ENCODE measurements at regions not wholly inside any gene's neighbourhood (a gene's known extent, or its start where the extent isn't known, plus 50 kb on each side); places are given as distances from the start of the nearest gene placed in this dataset.
A peak's percentile ranks its signal among the peaks of the same experiment; 100 is the strongest.
"Not testable (repeated sequence)": the region's sequence is repeated elsewhere in the genome, so short reads cannot be mapped to it uniquely, and the experiment has no call there.

- DNase-seq, result no peak
Measured at GRCh38 chr1:102365071-102365470, 368.3 kb upstream of the OLFM3 start.

DNA sequence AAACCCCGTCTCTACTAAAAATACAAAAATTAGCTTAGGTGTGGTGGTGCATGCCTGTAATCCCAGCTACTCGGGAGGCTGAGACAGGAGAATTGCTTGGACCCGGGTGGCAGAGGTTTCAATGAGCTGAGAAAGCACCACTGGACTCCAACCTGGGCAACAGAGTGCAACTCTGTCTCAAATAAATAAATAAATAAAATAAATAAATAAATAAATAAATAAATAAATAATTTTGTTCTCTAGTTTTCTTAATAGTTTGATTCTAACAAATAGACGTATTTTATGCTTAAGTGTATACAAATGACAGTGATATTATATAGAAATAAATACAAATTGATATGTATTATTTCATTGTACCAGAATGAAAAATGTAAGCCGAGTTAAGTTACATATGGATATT, 339.9 kb upstream of the OLFM3 start:
- no peak for DNase-seq

DNA sequence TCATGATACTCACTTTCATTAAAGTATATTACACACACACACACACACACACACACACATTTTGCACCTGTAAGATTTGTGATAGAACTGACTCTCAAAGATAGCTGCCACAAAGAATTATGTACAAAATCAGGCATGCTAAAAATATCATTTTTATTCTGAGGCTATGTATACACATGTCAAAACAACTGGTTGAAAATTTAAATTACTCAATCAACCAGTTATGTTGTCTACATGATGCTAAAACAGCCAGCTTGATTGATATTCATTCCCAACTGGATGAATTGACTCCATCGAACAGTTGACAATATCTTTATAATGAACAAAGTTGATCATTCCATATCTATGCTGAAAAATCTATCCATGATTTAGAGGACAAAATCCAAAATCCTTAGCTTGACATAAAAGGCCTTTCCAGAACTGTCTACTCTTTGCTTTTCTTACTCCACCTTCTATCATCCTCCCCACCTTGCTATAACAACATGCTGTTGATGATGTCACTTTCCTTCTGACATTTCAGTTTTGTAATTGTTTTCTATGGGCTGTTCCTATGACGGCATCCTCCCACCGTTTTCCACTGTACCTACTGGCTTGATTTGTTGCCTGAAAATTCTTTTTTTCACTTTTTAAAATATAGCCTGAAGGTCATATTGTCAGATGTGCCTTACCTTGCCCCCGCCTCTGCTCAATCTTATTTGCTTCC, 321.5 kb upstream of the OLFM3 start:
- no peak for DNase-seq

- DNase-seq, result no peak
Measured at GRCh38 chr1:102315096-102315495, 318.4 kb upstream of the OLFM3 start.

- DNase-seq, result no peak
Measured at GRCh38 chr1:102296116-102296515, 299.4 kb upstream of the OLFM3 start.

GRCh38 chr1:102282955-102283354, 286.2 kb upstream of the OLFM3 start:
- DNase-seq, result no peak

DNA sequence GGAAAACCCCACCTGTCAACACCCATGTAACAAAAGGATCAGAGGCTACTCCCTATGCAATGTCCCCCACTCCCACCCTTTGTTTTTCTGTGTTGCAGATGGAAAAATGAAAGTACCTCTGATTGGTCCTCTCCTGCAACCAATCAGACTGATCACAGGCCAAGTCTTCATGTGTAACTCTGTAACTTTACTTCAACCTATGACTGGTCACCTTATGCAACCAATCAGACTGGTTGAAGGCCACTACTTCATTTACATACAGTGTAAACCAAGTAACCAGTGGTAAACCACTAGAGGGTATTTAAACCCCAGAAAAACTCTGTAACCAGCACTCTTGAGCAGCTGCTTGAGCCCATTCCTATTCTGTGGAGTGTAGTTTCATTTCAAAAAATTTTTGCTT, 266.3 kb upstream of the OLFM3 start:
- DNase-seq, result no peak

- no peak for DNase-seq
Measured at GRCh38 chr1:102252731-102253505, 256.2 kb upstream of the OLFM3 start.

DNA sequence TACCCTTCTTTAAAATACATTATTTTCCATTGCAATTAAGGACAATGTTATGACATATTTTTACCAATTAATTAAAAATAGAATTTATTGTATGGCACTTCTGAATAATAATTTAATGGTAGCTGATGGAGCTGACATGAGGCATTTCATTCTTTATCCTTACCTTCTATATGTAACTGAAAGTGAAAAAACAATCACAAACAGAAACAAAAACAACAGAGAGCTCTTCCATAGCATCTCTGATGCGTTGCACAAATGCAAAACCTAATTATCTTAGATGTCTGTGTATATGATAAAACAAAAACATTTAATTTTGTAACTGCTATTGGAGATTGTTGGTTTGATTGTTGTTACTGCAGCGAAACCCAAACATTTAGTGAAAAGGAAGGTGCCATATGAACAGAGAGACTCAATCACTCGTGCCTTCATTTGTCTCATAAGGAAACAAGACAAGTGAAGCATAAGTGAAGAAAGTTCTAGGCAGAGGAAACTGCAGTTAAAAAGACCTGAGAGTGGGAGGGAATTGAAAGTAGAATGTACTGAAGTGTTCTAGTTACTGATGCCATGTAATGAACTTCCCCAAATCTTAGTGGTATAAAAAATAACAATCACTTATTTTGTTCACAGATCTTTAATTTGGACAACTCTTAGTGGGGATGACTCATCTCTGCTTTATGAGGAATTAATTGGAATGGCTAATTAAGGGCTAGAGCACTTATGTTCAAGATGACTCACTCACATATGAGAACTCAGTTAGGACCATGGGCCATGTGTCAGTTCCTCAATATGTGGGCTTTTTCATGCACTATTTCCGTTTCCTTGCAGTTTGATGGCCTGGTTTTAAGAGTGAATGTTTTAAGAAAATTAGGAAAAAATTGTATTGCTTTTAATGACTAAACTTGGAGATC, 245.0 kb upstream of the OLFM3 start:
- DNase-seq, result no peak

- no peak for DNase-seq
Measured at GRCh38 chr1:102239247-102239646, 242.5 kb upstream of the OLFM3 start.

- no peak for DNase-seq
Measured at GRCh38 chr1:102234753-102235359, 238.1 kb upstream of the OLFM3 start.

- DNase-seq, result no peak
Measured at GRCh38 chr1:102219463-102219862, 222.7 kb upstream of the OLFM3 start.

DNA sequence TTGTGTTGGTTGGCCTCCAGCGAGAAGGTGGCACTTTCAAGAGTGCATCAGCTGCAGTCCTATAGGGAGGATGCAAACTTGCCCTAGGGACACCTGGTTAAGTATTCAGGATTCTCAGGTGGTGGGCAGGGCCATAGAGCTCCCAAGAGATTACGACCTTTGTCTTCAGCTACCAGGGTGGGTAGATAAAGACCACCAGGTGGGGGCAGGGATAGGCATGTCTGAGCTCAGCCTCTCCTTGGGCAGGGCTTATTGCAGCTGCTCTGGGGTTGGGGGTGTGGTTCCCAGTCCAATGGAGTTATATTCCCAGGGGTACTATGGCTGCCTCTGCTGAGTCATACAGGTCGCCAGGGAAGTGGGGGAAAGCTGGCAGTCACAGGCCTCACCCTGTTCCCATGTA, 214.2 kb upstream of the OLFM3 start:
- not testable (repeated sequence) for DNase-seq

- peak; percentile 65 for DNase-seq
Measured at GRCh38 chr1:102191723-102192122, 195.0 kb upstream of the OLFM3 start.

GRCh38 chr1:102190429-102190828, 193.7 kb upstream of the OLFM3 start:
- DNase-seq, result no peak

- DNase-seq, result no peak
Measured at GRCh38 chr1:102186536-102186935, 189.8 kb upstream of the OLFM3 start.

DNA sequence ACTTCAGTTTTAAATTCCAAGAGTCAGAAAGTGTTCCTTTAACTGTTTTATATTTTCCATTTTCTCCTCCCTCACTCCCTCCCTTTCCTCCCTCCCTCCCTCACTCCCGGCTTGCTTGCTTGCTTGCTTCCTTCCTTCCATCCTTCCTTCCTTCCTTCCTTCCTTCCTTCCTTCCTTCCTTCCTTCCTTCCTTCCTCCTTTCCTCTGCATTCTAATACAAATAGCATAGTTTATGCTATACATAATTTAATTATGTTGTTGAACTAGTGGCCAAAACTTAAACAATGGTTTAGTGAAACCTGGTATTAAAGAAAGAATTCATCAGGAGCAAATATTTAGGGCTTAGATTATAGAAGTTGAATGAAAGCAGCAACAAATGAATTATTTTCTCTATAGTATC, 188.5 kb upstream of the OLFM3 start:
- DNase-seq, result no peak

- DNase-seq, result no peak
Measured at GRCh38 chr1:102184477-102184876, 187.8 kb upstream of the OLFM3 start.

DNA sequence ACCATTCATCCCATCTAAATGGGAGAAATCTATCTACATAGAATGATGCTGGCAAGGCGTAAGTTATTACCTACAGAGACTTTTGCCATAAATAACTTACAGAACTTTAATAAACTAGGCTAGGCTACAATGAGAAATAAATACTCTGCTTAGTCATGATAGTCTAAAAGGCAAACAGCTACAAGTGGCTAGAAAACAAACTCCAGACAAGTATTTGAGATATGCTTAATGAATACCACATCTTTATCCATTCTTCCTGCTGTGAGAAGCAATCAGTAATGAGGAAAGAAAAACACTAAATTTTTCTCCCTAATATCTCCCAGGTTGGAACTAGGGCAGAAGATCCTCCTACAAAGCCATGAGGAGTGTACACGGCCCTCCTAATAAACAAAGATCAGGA, 187.0 kb upstream of the OLFM3 start:
- no peak for DNase-seq

GRCh38 chr1:102182603-102183260, 186.0 kb upstream of the OLFM3 start:
- DNase-seq, result no peak

GRCh38 chr1:102181341-102181740, 184.6 kb upstream of the OLFM3 start:
- DNase-seq, result no peak

GRCh38 chr1:102178480-102178879, 181.8 kb upstream of the OLFM3 start:
- no peak for DNase-seq

All from renal pelvis (tissue), 1 donor.